HL-60 (cell line): ENCODE measurements at regions not wholly inside any gene's neighbourhood (a gene's known extent, or its start where the extent isn't known, plus 50 kb on each side); places are given as distances from the start of the nearest gene placed in this dataset.

Experiments used
- CTCF ChIP-seq: IDR thresholded peaks from one replicate; pipeline ENCODE4 v1.5.1; 2011; ENCODE audit warnings: low read length, control low read depth, inconsistent platforms; ENCODE audit not compliant: insufficient read depth
- GABPA ChIP-seq: IDR thresholded peaks from 2 replicates; pipeline ENCODE4 v1.6.1; 2012; ENCODE audit warnings: low read depth
- POLR2AphosphoS5 ChIP-seq: IDR thresholded peaks from 2 replicates; pipeline ENCODE4 v1.6.1; 2012; ENCODE audit warnings: low read depth

GRCh38 chr1:213602796-213603486 lies 384.8 kb upstream of the PROX1 start:
- TF ChIP-seq CTCF (no peak), GABPA (no peak), POLR2AphosphoS5 (no peak)
